GM19035 (cell line): ENCODE measurements at regions not wholly inside any gene's neighbourhood (a gene's known extent, or its start where the extent isn't known, plus 50 kb on each side); places are given as distances from the start of the nearest gene placed in this dataset.
"Not testable (repeated sequence)": the region's sequence is repeated elsewhere in the genome, so short reads cannot be mapped to it uniquely, and the experiment has no call there.

Source experiments
- ATAC-seq: cut with Tn5 transposase; IDR thresholded peaks from one replicate; pipeline ENCODE4 v1.9.1; 2021; ENCODE audit not compliant: unreplicated experiment

GRCh38 chr6:63477422-63478040 lies 94.7 kb upstream of the LOC128125822 start:
- no peak for ATAC-seq

GRCh38 chr6:63478734-63479133 lies 93.5 kb upstream of the LOC128125822 start:
- ATAC-seq: no peak

GRCh38 chr6:63486196-63486595 lies 86.1 kb upstream of the LOC128125822 start:
- no peak for ATAC-seq

GRCh38 chr6:63487103-63487813 lies 85.0 kb upstream of the LOC128125822 start:
- no peak for ATAC-seq

GRCh38 chr6:63491119-63491518 lies 81.2 kb upstream of the LOC128125822 start:
- no peak for ATAC-seq

GRCh38 chr6:63492476-63492875 lies 79.8 kb upstream of the LOC128125822 start:
- no peak for ATAC-seq

GRCh38 chr6:63493557-63493956 lies 78.7 kb upstream of the LOC128125822 start:
- ATAC-seq: no peak

GRCh38 chr6:63496361-63496804 lies 75.9 kb upstream of the LOC128125822 start:
- ATAC-seq: no peak

- ATAC-seq: no peak
Observed at GRCh38 chr6:63502156-63502555, 70.1 kb upstream of the LOC128125822 start.

GRCh38 chr6:63503199-63503598 lies 69.1 kb upstream of the LOC128125822 start:
- no peak for ATAC-seq

GRCh38 chr6:63504777-63505384 lies 67.4 kb upstream of the LOC128125822 start:
- peak; percentile 99 for ATAC-seq

- no peak for ATAC-seq
Observed at GRCh38 chr6:63507096-63507495, 65.2 kb upstream of the LOC128125822 start.

- ATAC-seq: no peak
Observed at GRCh38 chr6:63509652-63510352, 62.5 kb upstream of the LOC128125822 start.

GRCh38 chr6:63510353-63510686 lies 62.0 kb upstream of the LOC128125822 start:
- ATAC-seq: no peak

GRCh38 chr6:63510849-63511248 lies 61.4 kb upstream of the LOC128125822 start:
- ATAC-seq: no peak

GRCh38 chr6:63514488-63515173 lies 57.6 kb upstream of the LOC128125822 start:
- ATAC-seq: no peak

GRCh38 chr6:63515227-63515626 lies 57.1 kb upstream of the LOC128125822 start:
- ATAC-seq: not testable (repeated sequence)

GRCh38 chr6:63516186-63516944 lies 55.9 kb upstream of the LOC128125822 start:
- no peak for ATAC-seq

- no peak for ATAC-seq
Observed at GRCh38 chr6:63517221-63517620, 55.1 kb upstream of the LOC128125822 start.

GRCh38 chr6:63521475-63522210 lies 50.6 kb upstream of the LOC128125822 start:
- ATAC-seq: no peak
